ENCODE measurements at regions not wholly inside any gene's neighbourhood (a gene's known extent, or its start where the extent isn't known, plus 50 kb on each side); places are given as distances from the start of the nearest gene placed in this dataset.

DNA sequence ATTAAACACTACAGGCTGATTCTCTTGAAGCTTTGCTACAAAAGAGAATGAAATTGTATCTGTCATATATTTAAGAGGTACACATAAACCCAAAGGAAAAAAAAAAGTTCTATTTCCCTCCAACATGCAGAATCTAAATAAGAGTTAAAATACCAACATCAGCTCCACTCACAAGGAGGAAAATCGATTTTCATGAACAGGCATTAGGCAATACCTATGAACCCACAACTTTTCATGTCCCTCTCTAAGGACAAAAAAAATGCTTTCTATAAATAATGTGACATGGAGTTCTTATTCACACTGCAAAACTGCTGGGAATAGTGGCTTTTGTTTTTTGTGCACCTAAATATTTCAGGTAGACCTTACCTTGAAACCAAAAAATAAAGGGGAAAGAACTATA, 192.5 kb downstream of the KLF12 start:
- H3K9me3 ChIP-seq (replicated peaks; ENCODE audit: control insufficient read depth, low read depth, low read length): no peaks in the 10 kb centered on the region
- H3K4me1 ChIP-seq (ENCODE audit: control insufficient read depth, insufficient read depth, low read length): peaks cover 4% of the 10 kb centered on the region
- H3K27ac ChIP-seq (ENCODE audit: low read length): no peak overlapping the region
- H3K27me3 ChIP-seq (ENCODE audit: control insufficient read depth, insufficient read depth, low read length): no peaks in the 10 kb centered on the region
- no peak overlapping the region for H3K4me3 ChIP-seq (ENCODE audit: low read length)
- DNase-seq: no peak
- no peaks in the 10 kb centered on the region for H3K36me3 ChIP-seq (ENCODE audit: control insufficient read depth, insufficient read depth, low read length)
- no CpG with 5 or more reads among the region's 1 CpG for WGBS (ENCODE audit: insufficient coverage)

GRCh38 chr13:73940098-73940497, 194.1 kb downstream of the KLF12 start:
- H3K4me3 ChIP-seq (ENCODE audit: low read length): no peak overlapping the region
- no peaks in the 10 kb centered on the region for H3K9me3 ChIP-seq (replicated peaks; ENCODE audit: control insufficient read depth, low read depth, low read length)
- H3K36me3 ChIP-seq (ENCODE audit: control insufficient read depth, insufficient read depth, low read length): no peaks in the 10 kb centered on the region
- 86% methylated on average over 4 of the region's 7 CpGs for WGBS (ENCODE audit: insufficient coverage)
- H3K27ac ChIP-seq (ENCODE audit: low read length): no peak overlapping the region
- peaks cover 5% of the 10 kb centered on the region for H3K4me1 ChIP-seq (ENCODE audit: control insufficient read depth, insufficient read depth, low read length)
- DNase-seq: no peak
- H3K27me3 ChIP-seq (ENCODE audit: control insufficient read depth, insufficient read depth, low read length): no peaks in the 10 kb centered on the region

- Histone ChIP-seq H3K4me3 (ENCODE audit: low read length) (no peak overlapping the region), H3K4me1 (ENCODE audit: control insufficient read depth, insufficient read depth, low read length) (peaks cover 5% of the 10 kb centered on the region), H3K9me3 (replicated peaks; ENCODE audit: control insufficient read depth, low read depth, low read length) (no peaks in the 10 kb centered on the region), H3K27me3 (ENCODE audit: control insufficient read depth, insufficient read depth, low read length) (no peaks in the 10 kb centered on the region), H3K27ac (ENCODE audit: low read length) (no peak overlapping the region), H3K36me3 (ENCODE audit: control insufficient read depth, insufficient read depth, low read length) (no peaks in the 10 kb centered on the region)
- no CpG with 5 or more reads among the region's 1 CpG for WGBS (ENCODE audit: insufficient coverage)
- no peak for DNase-seq
Observed at GRCh38 chr13:73939603-73940002, 194.6 kb downstream of the KLF12 start.

- Histone ChIP-seq H3K4me3 (ENCODE audit: low read length) (no peak overlapping the region), H3K36me3 (ENCODE audit: control insufficient read depth, insufficient read depth, low read length) (no peaks in the 10 kb centered on the region), H3K27ac (ENCODE audit: low read length) (no peak overlapping the region), H3K9me3 (replicated peaks; ENCODE audit: control insufficient read depth, low read depth, low read length) (no peaks in the 10 kb centered on the region), H3K27me3 (ENCODE audit: control insufficient read depth, insufficient read depth, low read length) (no peaks in the 10 kb centered on the region), H3K4me1 (ENCODE audit: control insufficient read depth, insufficient read depth, low read length) (peaks cover 5% of the 10 kb centered on the region)
- DNase-seq: no peak
- WGBS (ENCODE audit: insufficient coverage): 90% methylated on average over 1 of the region's 3 CpGs
Observed at GRCh38 chr13:73939071-73939380, 195.2 kb downstream of the KLF12 start.

DNA sequence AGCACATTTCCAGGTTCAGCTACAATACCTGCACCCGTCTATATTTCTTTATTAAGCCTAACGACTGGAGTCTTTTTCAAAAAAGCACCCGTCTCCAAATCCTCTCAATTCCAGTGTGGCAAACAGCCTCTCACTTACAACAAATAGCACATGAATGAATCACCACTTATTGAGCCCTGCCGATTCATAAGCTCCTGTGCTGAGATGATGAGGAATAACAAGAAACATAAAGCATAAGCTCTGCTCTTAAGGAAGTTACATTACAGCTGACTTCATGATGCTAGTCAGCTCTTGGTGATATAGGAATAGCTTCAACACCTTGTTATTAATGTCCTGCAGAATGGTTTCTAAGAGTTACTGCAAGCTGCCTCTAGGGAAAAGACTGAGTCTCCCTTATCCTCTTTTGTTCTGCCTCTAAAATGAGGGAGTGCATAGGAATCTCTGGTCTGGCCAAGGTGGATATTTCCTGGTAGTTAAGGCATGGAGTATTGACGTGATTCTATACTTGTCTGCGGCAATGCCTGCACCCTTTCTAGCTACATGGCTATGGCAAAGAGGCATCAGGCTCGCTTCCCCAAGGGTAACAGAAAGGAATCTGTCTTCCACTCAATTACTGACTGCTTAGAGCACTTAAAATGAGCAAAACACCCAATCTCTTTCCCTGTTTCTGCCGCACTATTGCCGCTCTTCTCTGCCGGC, 195.7 kb downstream of the KLF12 start:
- WGBS (ENCODE audit: insufficient coverage): 73% methylated on average over 8 of the region's 10 CpGs
- Histone ChIP-seq H3K4me1 (ENCODE audit: control insufficient read depth, insufficient read depth, low read length) (peaks cover 5% of the 10 kb centered on the region), H3K36me3 (ENCODE audit: control insufficient read depth, insufficient read depth, low read length) (no peaks in the 10 kb centered on the region), H3K9me3 (replicated peaks; ENCODE audit: control insufficient read depth, low read depth, low read length) (no peaks in the 10 kb centered on the region), H3K27ac (ENCODE audit: low read length) (no peak overlapping the region), H3K27me3 (ENCODE audit: control insufficient read depth, insufficient read depth, low read length) (no peaks in the 10 kb centered on the region), H3K4me3 (ENCODE audit: low read length) (no peak overlapping the region)
- peak; percentile 82 for DNase-seq

DNA sequence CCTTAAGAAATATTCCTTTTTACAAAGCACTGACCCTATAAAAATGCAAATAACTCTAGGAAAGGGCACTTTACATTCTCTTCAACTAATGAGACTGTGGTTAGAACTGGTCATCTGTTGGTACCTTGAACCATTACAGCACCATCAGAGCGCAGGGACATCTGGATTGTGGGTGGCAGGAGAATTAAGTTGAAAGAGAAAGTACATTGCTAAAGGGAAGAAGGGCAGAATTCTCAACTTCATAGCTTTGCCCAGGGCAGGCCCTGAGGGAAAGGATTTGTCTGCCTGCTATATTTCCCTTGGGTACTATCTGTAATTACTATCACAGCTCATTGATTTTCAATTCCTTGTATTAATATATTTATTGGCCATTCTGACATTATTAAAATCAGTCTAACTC, 196.8 kb downstream of the KLF12 start:
- H3K27me3 ChIP-seq (ENCODE audit: control insufficient read depth, insufficient read depth, low read length): no peaks in the 10 kb centered on the region
- no peak overlapping the region for H3K4me3 ChIP-seq (ENCODE audit: low read length)
- no peak overlapping the region for H3K27ac ChIP-seq (ENCODE audit: low read length)
- no CpG with 5 or more reads among the region's 1 CpG for WGBS (ENCODE audit: insufficient coverage)
- no peaks in the 10 kb centered on the region for H3K9me3 ChIP-seq (replicated peaks; ENCODE audit: control insufficient read depth, low read depth, low read length)
- peaks cover 5% of the 10 kb centered on the region for H3K4me1 ChIP-seq (ENCODE audit: control insufficient read depth, insufficient read depth, low read length)
- DNase-seq: no peak
- no peaks in the 10 kb centered on the region for H3K36me3 ChIP-seq (ENCODE audit: control insufficient read depth, insufficient read depth, low read length)

DNA sequence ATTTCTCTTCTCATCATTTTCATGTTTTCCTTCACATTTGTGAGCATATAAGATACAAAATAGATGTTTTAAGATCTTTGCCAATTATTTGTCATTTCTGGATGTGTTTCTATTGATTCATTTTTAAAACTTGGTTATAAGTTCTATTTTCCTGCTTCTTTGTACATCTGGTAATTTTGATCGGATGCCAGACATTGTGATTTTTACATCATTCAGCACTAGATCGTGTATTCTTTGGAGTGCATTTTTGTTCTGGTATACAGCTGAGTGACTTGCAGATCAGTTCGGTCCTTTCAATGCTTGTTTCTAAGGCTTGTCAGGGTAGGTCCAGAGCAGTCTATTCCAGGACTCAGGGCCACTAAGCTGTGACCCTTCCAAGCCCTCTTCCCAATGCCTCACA, 198.2 kb downstream of the KLF12 start:
- Histone ChIP-seq H3K4me1 (ENCODE audit: control insufficient read depth, insufficient read depth, low read length) (peaks cover 5% of the 10 kb centered on the region), H3K36me3 (ENCODE audit: control insufficient read depth, insufficient read depth, low read length) (no peaks in the 10 kb centered on the region), H3K9me3 (replicated peaks; ENCODE audit: control insufficient read depth, low read depth, low read length) (no peaks in the 10 kb centered on the region), H3K4me3 (ENCODE audit: low read length) (no peak overlapping the region), H3K27me3 (ENCODE audit: control insufficient read depth, insufficient read depth, low read length) (no peaks in the 10 kb centered on the region), H3K27ac (ENCODE audit: low read length) (peak overlapping the region; percentile 49)
- DNase-seq: peak; percentile 92
- WGBS (ENCODE audit: insufficient coverage): 51% methylated on average over 2 of the region's 3 CpGs

GRCh38 chr13:73934771-73935170, 199.4 kb downstream of the KLF12 start:
- Histone ChIP-seq H3K27me3 (ENCODE audit: control insufficient read depth, insufficient read depth, low read length) (no peaks in the 10 kb centered on the region), H3K4me1 (ENCODE audit: control insufficient read depth, insufficient read depth, low read length) (peaks cover 5% of the 10 kb centered on the region), H3K4me3 (ENCODE audit: low read length) (no peak overlapping the region), H3K36me3 (ENCODE audit: control insufficient read depth, insufficient read depth, low read length) (no peaks in the 10 kb centered on the region), H3K27ac (ENCODE audit: low read length) (no peak overlapping the region), H3K9me3 (replicated peaks; ENCODE audit: control insufficient read depth, low read depth, low read length) (no peaks in the 10 kb centered on the region)
- no peak for DNase-seq
- no CpG with 5 or more reads among the region's 3 CpGs for WGBS (ENCODE audit: insufficient coverage)

DNA sequence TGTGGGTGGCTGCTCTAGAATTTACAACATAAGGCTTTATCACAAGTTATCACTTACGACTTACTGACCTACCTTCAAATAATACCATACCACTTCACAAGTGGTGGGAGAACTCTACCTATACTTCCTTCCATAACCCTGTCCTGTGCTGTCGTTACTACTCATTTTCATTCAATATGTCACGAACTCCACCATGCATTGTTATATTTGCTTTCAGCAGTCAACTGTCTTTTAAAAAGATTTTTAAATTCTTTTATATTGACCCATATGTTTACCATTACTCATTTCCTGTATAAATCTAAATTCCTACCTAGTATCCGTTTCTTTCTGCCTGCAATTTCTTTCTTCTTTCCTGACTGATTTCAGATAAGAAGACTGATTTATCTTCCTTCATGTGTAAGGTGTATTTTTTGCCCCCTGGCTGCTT, 200.0 kb downstream of the KLF12 start:
- WGBS (ENCODE audit: insufficient coverage): 88% methylated on average over 3 of the region's 4 CpGs
- no peak overlapping the region for H3K4me3 ChIP-seq (ENCODE audit: low read length)
- H3K4me1 ChIP-seq (ENCODE audit: control insufficient read depth, insufficient read depth, low read length): peaks cover 5% of the 10 kb centered on the region
- H3K9me3 ChIP-seq (replicated peaks; ENCODE audit: control insufficient read depth, low read depth, low read length): no peaks in the 10 kb centered on the region
- DNase-seq: no peak
- no peak overlapping the region for H3K27ac ChIP-seq (ENCODE audit: low read length)
- no peaks in the 10 kb centered on the region for H3K27me3 ChIP-seq (ENCODE audit: control insufficient read depth, insufficient read depth, low read length)
- H3K36me3 ChIP-seq (ENCODE audit: control insufficient read depth, insufficient read depth, low read length): no peaks in the 10 kb centered on the region

DNA sequence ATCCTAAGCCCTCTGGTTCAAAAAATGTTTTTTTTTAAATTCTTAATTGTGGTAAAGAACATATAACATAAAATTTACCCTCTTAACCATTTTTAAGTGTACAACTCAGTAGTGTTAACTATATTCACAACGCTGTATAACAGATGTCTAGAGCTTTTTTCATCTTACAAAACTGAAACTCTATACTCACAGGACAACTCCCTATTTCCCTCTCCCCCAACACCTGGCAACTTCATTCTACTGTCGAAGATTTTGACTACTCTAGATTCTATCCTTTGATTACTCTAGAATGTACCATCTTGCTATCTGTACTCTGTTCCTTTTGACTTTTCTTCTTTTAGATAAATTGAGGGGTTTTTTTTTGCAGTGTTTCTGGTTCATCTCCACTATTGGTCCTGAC, 200.4 kb downstream of the KLF12 start:
- no peak overlapping the region for H3K27ac ChIP-seq (ENCODE audit: low read length)
- peaks cover 5% of the 10 kb centered on the region for H3K4me1 ChIP-seq (ENCODE audit: control insufficient read depth, insufficient read depth, low read length)
- no peaks in the 10 kb centered on the region for H3K36me3 ChIP-seq (ENCODE audit: control insufficient read depth, insufficient read depth, low read length)
- no CpG with 5 or more reads among the region's 2 CpGs for WGBS (ENCODE audit: insufficient coverage)
- H3K4me3 ChIP-seq (ENCODE audit: low read length): no peak overlapping the region
- H3K9me3 ChIP-seq (replicated peaks; ENCODE audit: control insufficient read depth, low read depth, low read length): no peaks in the 10 kb centered on the region
- H3K27me3 ChIP-seq (ENCODE audit: control insufficient read depth, insufficient read depth, low read length): no peaks in the 10 kb centered on the region
- DNase-seq: no peak

DNA sequence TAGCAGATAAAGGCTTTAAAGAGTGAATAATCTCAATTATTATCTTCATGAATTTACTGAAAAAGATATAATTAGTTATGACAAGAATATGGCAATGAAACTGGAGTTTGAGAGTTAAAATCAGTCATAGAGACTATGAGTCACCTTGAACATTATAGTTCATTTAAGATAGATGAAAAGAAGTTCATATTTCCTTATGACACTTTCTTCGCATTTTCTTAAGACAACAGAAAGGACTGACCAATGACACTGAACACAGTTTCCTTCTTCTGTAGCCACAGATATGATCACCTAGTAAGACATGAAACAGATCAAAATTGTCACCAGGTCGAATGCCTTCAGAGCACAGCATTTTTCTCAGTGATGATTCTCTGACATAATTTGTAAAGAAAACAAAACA, 202.1 kb downstream of the KLF12 start:
- H3K27me3 ChIP-seq (ENCODE audit: control insufficient read depth, insufficient read depth, low read length): no peaks in the 10 kb centered on the region
- H3K36me3 ChIP-seq (ENCODE audit: control insufficient read depth, insufficient read depth, low read length): no peaks in the 10 kb centered on the region
- peaks cover 5% of the 10 kb centered on the region for H3K4me1 ChIP-seq (ENCODE audit: control insufficient read depth, insufficient read depth, low read length)
- no peak for DNase-seq
- no CpG with 5 or more reads among the region's 2 CpGs for WGBS (ENCODE audit: insufficient coverage)
- H3K4me3 ChIP-seq (ENCODE audit: low read length): no peak overlapping the region
- no peaks in the 10 kb centered on the region for H3K9me3 ChIP-seq (replicated peaks; ENCODE audit: control insufficient read depth, low read depth, low read length)
- H3K27ac ChIP-seq (ENCODE audit: low read length): no peak overlapping the region

Measured in muscle of leg (tissue), 3 donors.